ENCODE measurements at regions not wholly inside any gene's neighbourhood (a gene's known extent, or its start where the extent isn't known, plus 50 kb on each side); places are given as distances from the start of the nearest gene placed in this dataset.

- TF ChIP-seq, protein P1, sequence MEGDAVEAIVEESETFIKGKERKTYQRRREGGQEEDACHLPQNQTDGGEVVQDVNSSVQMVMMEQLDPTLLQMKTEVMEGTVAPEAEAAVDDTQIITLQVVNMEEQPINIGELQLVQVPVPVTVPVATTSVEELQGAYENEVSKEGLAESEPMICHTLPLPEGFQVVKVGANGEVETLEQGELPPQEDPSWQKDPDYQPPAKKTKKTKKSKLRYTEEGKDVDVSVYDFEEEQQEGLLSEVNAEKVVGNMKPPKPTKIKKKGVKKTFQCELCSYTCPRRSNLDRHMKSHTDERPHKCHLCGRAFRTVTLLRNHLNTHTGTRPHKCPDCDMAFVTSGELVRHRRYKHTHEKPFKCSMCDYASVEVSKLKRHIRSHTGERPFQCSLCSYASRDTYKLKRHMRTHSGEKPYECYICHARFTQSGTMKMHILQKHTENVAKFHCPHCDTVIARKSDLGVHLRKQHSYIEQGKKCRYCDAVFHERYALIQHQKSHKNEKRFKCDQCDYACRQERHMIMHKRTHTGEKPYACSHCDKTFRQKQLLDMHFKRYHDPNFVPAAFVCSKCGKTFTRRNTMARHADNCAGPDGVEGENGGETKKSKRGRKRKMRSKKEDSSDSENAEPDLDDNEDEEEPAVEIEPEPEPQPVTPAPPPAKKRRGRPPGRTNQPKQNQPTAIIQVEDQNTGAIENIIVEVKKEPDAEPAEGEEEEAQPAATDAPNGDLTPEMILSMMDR (conservative IDR thresholded peaks at IDR 0.05 in 1 of 2, IDR thresholded peaks at IDR 0.05 in 1 of 2; ENCODE audit: low read depth in 1 of 2, low read length in 2 of 2): no peak
- no peak for TF ChIP-seq EZH2 (IDR thresholded peaks at IDR 0.05; ENCODE audit: low read length, missing control alignments)
These were observed 66.8 kb upstream of the STK39 start for GRCh38 chr2:168314236-168314635.

All from fibroblast of lung (primary cell).